ENCODE measurements at regions not wholly inside any gene's neighbourhood (a gene's known extent, or its start where the extent isn't known, plus 50 kb on each side); places are given as distances from the start of the nearest gene placed in this dataset.

DNA sequence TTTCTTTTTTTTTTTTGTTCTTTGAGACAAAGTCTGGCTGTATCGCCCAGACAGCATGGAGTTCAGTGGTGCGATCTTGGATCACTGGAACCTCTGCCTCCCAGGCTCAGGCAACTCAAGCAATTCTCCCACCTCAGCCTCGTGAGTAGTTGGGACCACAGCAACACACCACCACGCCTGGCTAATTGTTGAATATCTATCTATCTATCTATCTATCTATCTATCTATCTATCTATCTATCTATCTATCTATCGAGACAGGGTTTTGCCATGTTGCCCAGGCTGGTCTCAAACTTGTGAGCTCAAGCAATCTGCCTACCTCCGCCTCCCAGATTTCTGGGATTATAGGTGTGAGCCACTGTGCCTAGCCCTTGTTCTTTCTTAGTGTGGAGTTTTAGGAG is 143.3 kb upstream of the DPH6 start:
- Histone ChIP-seq H2BK20ac (ENCODE audit: low read depth, low read length) (no peak overlapping the region), H2BK120ac (ENCODE audit: low read depth, low read length) (no peak overlapping the region), H3K4me1 (ENCODE audit: control insufficient read depth, insufficient read depth, low read length) (peaks cover 6% of the 10 kb centered on the region), H3K79me1 (ENCODE audit: low read depth in 1 of 2, low read length in 2 of 2) (no peaks in the 10 kb centered on the region), H3K4me2 (ENCODE audit: low read depth, low read length) (no peak overlapping the region), H2BK15ac (ENCODE audit: low read depth, low read length) (no peak overlapping the region), H3K4me3 (ENCODE audit: insufficient read depth, low read depth, low read length) (no peak overlapping the region), H4K91ac (ENCODE audit: insufficient read depth, low read depth, low read length) (no peak overlapping the region), H3K18ac (ENCODE audit: low read depth, low read length) (no peak overlapping the region), H3K23ac (ENCODE audit: low read depth, low read length) (no peak overlapping the region), H2AFZ (replicated peaks; ENCODE audit: low read length, poor library complexity) (no peak overlapping the region), H2AK5ac (ENCODE audit: low read depth, low read length) (no peak overlapping the region), H4K5ac (ENCODE audit: low read depth, low read length) (no peak overlapping the region), H3K27ac (ENCODE audit: insufficient read depth, low read length) (no peak overlapping the region), H3K27me3 (ENCODE audit: control insufficient read depth, insufficient read depth, low read length) (no peaks in the 10 kb centered on the region), H3K9me3 (ENCODE audit: control insufficient read depth, insufficient read depth, low read length) (no peaks in the 10 kb centered on the region), H3K14ac (replicated peaks; ENCODE audit: low read depth, low read length) (no peak overlapping the region), H2AK9ac (replicated peaks; ENCODE audit: low read depth, low read length, poor library complexity) (no peak overlapping the region), H3K9me1 (ENCODE audit: insufficient read depth, low read length) (no peaks in the 10 kb centered on the region), H4K8ac (ENCODE audit: low read depth in 2 of 2, low read length in 2 of 2) (no peak overlapping the region), H3K4ac (ENCODE audit: low read depth, low read length) (no peak overlapping the region), H4K20me1 (ENCODE audit: insufficient read depth, low read length) (no peaks in the 10 kb centered on the region), H3K36me3 (ENCODE audit: control insufficient read depth, insufficient read depth, low read length) (no peaks in the 10 kb centered on the region), H3K9ac (ENCODE audit: low read depth, low read length) (no peak overlapping the region), H2BK5ac (ENCODE audit: low read depth, low read length, poor library complexity, severe bottlenecking) (no peak overlapping the region), H3K56ac (ENCODE audit: extremely low read depth, insufficient read depth, low read length) (no peak overlapping the region)
- in situ Hi-C loops (cut with MboI; ENCODE audit: low sequenced_read_pairs) (no loop called here), intact Hi-C loops (cut with micrococcal nuclease) (no loop called here), dilution Hi-C loops (cut with HindIII; ENCODE audit: low sequenced_read_pairs, unreplicated experiment) (no loop called here)
- ATAC-seq (ENCODE audit: low read depth), result no peak
- no TSS peak for BruUV-seq (replicated peaks)
- no peak for DNase-seq
- no peak for TF ChIP-seq RAD21 (IDR thresholded peaks at IDR 0.05; ENCODE audit: low read length)
- TF ChIP-seq POLR2A (IDR thresholded peaks at IDR 0.05; ENCODE audit: low read depth, low read length), result no peak
- TF ChIP-seq MAZ (IDR thresholded peaks at IDR 0.05; ENCODE audit: borderline replicate concordance, low read depth, low read length), result no peak
- no peak for TF ChIP-seq FOS (IDR thresholded peaks at IDR 0.05; ENCODE audit: low read depth, low read length)
- no peak for TF ChIP-seq BHLHE40 (IDR thresholded peaks at IDR 0.05; ENCODE audit: low read depth, low read length)
- TF ChIP-seq, protein P1, sequence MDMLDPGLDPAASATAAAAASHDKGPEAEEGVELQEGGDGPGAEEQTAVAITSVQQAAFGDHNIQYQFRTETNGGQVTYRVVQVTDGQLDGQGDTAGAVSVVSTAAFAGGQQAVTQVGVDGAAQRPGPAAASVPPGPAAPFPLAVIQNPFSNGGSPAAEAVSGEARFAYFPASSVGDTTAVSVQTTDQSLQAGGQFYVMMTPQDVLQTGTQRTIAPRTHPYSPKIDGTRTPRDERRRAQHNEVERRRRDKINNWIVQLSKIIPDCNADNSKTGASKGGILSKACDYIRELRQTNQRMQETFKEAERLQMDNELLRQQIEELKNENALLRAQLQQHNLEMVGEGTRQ (IDR thresholded peaks at IDR 0.05; ENCODE audit: low read depth, low read length), result no peak
- no peak for TF ChIP-seq MAFK (IDR thresholded peaks at IDR 0.05; ENCODE audit: low read depth, low read length)
- no peak for TF ChIP-seq CEBPB (IDR thresholded peaks at IDR 0.05; ENCODE audit: low read depth, low read length)
- no peak for TF ChIP-seq RCOR1 (IDR thresholded peaks at IDR 0.05; ENCODE audit: insufficient replicate concordance, low read length)
- no peak for TF ChIP-seq NFE2L2 (IDR thresholded peaks at IDR 0.05; ENCODE audit: low read depth, low read length)
- TF ChIP-seq MXI1 (IDR thresholded peaks at IDR 0.05; ENCODE audit: borderline replicate concordance, low read depth, low read length), result no peak
- TF ChIP-seq CHD1 (IDR thresholded peaks at IDR 0.05; ENCODE audit: low read depth, low read length), result no peak
- TF ChIP-seq SMC3 (IDR thresholded peaks at IDR 0.05; ENCODE audit: low read depth, low read length), result no peak
- TF ChIP-seq RFX5 (IDR thresholded peaks at IDR 0.05; ENCODE audit: low read depth, low read length), result no peak
- TF ChIP-seq, protein P2, sequence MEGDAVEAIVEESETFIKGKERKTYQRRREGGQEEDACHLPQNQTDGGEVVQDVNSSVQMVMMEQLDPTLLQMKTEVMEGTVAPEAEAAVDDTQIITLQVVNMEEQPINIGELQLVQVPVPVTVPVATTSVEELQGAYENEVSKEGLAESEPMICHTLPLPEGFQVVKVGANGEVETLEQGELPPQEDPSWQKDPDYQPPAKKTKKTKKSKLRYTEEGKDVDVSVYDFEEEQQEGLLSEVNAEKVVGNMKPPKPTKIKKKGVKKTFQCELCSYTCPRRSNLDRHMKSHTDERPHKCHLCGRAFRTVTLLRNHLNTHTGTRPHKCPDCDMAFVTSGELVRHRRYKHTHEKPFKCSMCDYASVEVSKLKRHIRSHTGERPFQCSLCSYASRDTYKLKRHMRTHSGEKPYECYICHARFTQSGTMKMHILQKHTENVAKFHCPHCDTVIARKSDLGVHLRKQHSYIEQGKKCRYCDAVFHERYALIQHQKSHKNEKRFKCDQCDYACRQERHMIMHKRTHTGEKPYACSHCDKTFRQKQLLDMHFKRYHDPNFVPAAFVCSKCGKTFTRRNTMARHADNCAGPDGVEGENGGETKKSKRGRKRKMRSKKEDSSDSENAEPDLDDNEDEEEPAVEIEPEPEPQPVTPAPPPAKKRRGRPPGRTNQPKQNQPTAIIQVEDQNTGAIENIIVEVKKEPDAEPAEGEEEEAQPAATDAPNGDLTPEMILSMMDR (conservative IDR thresholded peaks at IDR 0.05; ENCODE audit: low read depth, low read length), result no peak
- TF ChIP-seq, protein P3, sequence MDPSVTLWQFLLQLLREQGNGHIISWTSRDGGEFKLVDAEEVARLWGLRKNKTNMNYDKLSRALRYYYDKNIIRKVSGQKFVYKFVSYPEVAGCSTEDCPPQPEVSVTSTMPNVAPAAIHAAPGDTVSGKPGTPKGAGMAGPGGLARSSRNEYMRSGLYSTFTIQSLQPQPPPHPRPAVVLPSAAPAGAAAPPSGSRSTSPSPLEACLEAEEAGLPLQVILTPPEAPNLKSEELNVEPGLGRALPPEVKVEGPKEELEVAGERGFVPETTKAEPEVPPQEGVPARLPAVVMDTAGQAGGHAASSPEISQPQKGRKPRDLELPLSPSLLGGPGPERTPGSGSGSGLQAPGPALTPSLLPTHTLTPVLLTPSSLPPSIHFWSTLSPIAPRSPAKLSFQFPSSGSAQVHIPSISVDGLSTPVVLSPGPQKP (IDR thresholded peaks at IDR 0.05; ENCODE audit: borderline replicate concordance, low read depth, low read length), result no peak
- POLR2A ChIA-PET (ENCODE audit: unreplicated experiment), result no interaction called here
- CTCF ChIA-PET, result no interaction called here
- WGBS, 2 experiments (ENCODE audit: extremely low coverage in 2 of 2, insufficient read length in 1 of 2), result no CpG with 5 or more reads among the region's 6 CpGs

All from IMR-90 (cell line).